GM23338 (cell line): ENCODE measurements at regions not wholly inside any gene's neighbourhood (a gene's known extent, or its start where the extent isn't known, plus 50 kb on each side); places are given as distances from the start of the nearest gene placed in this dataset.

Experiments used
- ATAC-seq: fragments of 200-7000 bp; cut with Tn5 transposase; 3 replicates; pipeline ENCODE4 v1.9.1; 2020
- DNase-seq: peaks from one replicate; pipeline ENCODE4 v3.0.0-alpha.2; 2015; ENCODE audit warnings: low spot score
- H2AFZ ChIP-seq: fragments of 200-600 bp; sonication (generic); 2 replicates; pipeline ENCODE4 v1.8.0; 2016; ENCODE audit warnings: antibody characterized with exemption, mild to moderate bottlenecking, moderate library complexity
- H3F3A ChIP-seq: fragments of 200-600 bp; sonication (generic); replicated peaks from 2 replicates; pipeline ENCODE4 v1.8.0; 2017; ENCODE audit warnings: antibody characterized with exemption, mixed run types, low read depth
- H3K27ac ChIP-seq: fragments of 200-600 bp; sonication (generic); 2 replicates; pipeline ENCODE4 v1.6.1; 2016; ENCODE audit warnings: low read depth
- H3K27me3 ChIP-seq: fragments of 200-600 bp; sonication (generic); 2 replicates; pipeline ENCODE4 v1.8.0; 2016; ENCODE audit warnings: mild to moderate bottlenecking, mixed run types, moderate library complexity; ENCODE audit not compliant: insufficient read depth
- H3K36me3 ChIP-seq: fragments of 200-600 bp; sonication (generic); 2 replicates; pipeline ENCODE4 v1.8.0; 2016; ENCODE audit warnings: mild to moderate bottlenecking; ENCODE audit not compliant: insufficient read depth
- H3K4me1 ChIP-seq: fragments of 200-600 bp; sonication (generic); 2 replicates; pipeline ENCODE4 v1.8.0; 2016; ENCODE audit warnings: mild to moderate bottlenecking, moderate library complexity; ENCODE audit not compliant: insufficient read depth
- H3K4me2 ChIP-seq: fragments of 200-600 bp; sonication (generic); 2 replicates; pipeline ENCODE4 v1.7.1; 2017; ENCODE audit warnings: mixed run types
- H3K4me3 ChIP-seq: fragments of 200-600 bp; sonication (generic); 2 replicates; pipeline ENCODE4 v1.6.1; 2016; ENCODE audit warnings: mixed run types
- H3K79me2 ChIP-seq: fragments of 200-600 bp; sonication (generic); replicated peaks from 2 replicates; pipeline ENCODE4 v1.8.0; 2017; ENCODE audit warnings: mild to moderate bottlenecking; ENCODE audit not compliant: insufficient read depth
- H3K9me2 ChIP-seq: fragments of 200-600 bp; sonication (generic); 2 replicates; pipeline ENCODE4 v1.8.0; 2017; ENCODE audit not compliant: insufficient read depth
- H4K20me1 ChIP-seq: fragments of 200-600 bp; sonication (generic); replicated peaks from 2 replicates; pipeline ENCODE4 v1.8.0; 2017; ENCODE audit warnings: mild to moderate bottlenecking; ENCODE audit not compliant: insufficient read depth
- H3K27ac Mint-ChIP-seq: 2 replicates; pipeline ENCODE4 v1.8.0; 2020; ENCODE audit warnings: inconsistent platforms, mild to moderate bottlenecking, moderate library complexity, mixed read lengths
- H3K27me3 Mint-ChIP-seq: 3 replicates; pipeline ENCODE4 v1.8.0; 2022; ENCODE audit warnings: low read depth, mild to moderate bottlenecking, moderate library complexity, mixed read lengths, inconsistent platforms; ENCODE audit not compliant: insufficient read depth, poor library complexity
- H3K36me3 Mint-ChIP-seq: 3 replicates; pipeline ENCODE4 v1.8.0; 2021; ENCODE audit warnings: low read depth, mild to moderate bottlenecking, inconsistent platforms, moderate library complexity, mixed read lengths
- H3K4me1 Mint-ChIP-seq: 3 replicates; pipeline ENCODE4 v1.8.0; 2020; ENCODE audit warnings: mild to moderate bottlenecking, inconsistent platforms, mixed read lengths
- H3K4me3 Mint-ChIP-seq: 3 replicates; pipeline ENCODE4 v1.8.0; 2021; ENCODE audit warnings: moderate library complexity, mild to moderate bottlenecking, inconsistent platforms, mixed read lengths
- H3K9me3 Mint-ChIP-seq: 3 replicates; pipeline ENCODE4 v1.8.0; 2020; ENCODE audit warnings: moderate library complexity, mild to moderate bottlenecking, inconsistent platforms, mixed read lengths
- CREB1 ChIP-seq: fragments of 250-450 bp; sonication (Bioruptor Pico); IDR thresholded peaks from 2 replicates; pipeline ENCODE4 v1.5.0; 2020; ENCODE audit warnings: low read depth, mild to moderate bottlenecking, moderate library complexity
- ETS1 ChIP-seq: IDR thresholded peaks from 2 replicates; pipeline ENCODE4 v1.6.1; 2016; ENCODE audit warnings: antibody characterized with exemption
- EZH2 ChIP-seq: fragments of 200-600 bp; sonication (generic); IDR thresholded peaks from one replicate; pipeline ENCODE4 v1.8.0; 2017; ENCODE audit warnings: antibody characterized with exemption, mild to moderate bottlenecking, low read depth; ENCODE audit not compliant: unreplicated experiment
- EZH2phosphoT487 ChIP-seq: fragments of 200-600 bp; sonication (generic); IDR thresholded peaks from one replicate; pipeline ENCODE4 v1.8.1; 2018; ENCODE audit warnings: antibody characterized with exemption; ENCODE audit not compliant: unreplicated experiment
- JUNB ChIP-seq: IDR thresholded peaks from one replicate; pipeline ENCODE4 v1.6.1; 2016; ENCODE audit warnings: antibody characterized with exemption; ENCODE audit not compliant: unreplicated experiment
- NANOG ChIP-seq: IDR thresholded peaks from 2 replicates; pipeline ENCODE4 v1.6.1; 2016; ENCODE audit warnings: antibody characterized with exemption, borderline replicate concordance
- POLR2AphosphoS5 ChIP-seq: IDR thresholded peaks from 2 replicates; pipeline ENCODE4 v1.6.1; 2016; ENCODE audit warnings: antibody characterized with exemption, low read depth
- STAT1 ChIP-seq: IDR thresholded peaks from one replicate; pipeline ENCODE4 v1.6.1; 2016; ENCODE audit warnings: antibody characterized with exemption; ENCODE audit not compliant: unreplicated experiment
- ZNF114 ChIP-seq: fragments of 250-450 bp; sonication (Bioruptor Pico); IDR thresholded peaks from 2 replicates; pipeline ENCODE4 v1.5.0; 2020; ENCODE audit warnings: mild to moderate bottlenecking, moderate library complexity
- ZNF331 ChIP-seq: fragments of 250-450 bp; sonication (Bioruptor Pico); IDR thresholded peaks from 2 replicates; pipeline ENCODE4 v1.5.0; 2020; ENCODE audit warnings: low read depth, mild to moderate bottlenecking, moderate library complexity
- TF ChIP-seq, protein P1 (sequence below): IDR thresholded peaks from one replicate; pipeline ENCODE4 v1.6.1; 2018; ENCODE audit warnings: antibody characterized with exemption; ENCODE audit not compliant: unreplicated experiment
- TF ChIP-seq, protein P2 (sequence below), 2 experiments: fragments of 200-600 bp in 1 of 2; sonication (generic) in 1 of 2; conservative IDR thresholded peaks; 2 replicates each; pipeline versions ENCODE4 v1.5.1 to v1.6.1; 2016 to 2017; ENCODE audit warnings: antibody characterized with exemption in 2 of 2, low read depth in 2 of 2, mild to moderate bottlenecking in 2 of 2, moderate library complexity in 1 of 2
- TF ChIP-seq, protein P3 (sequence below): fragments of 250-450 bp; sonication (Bioruptor Pico); IDR thresholded peaks from 2 replicates; pipeline ENCODE4 v1.5.0; 2020; ENCODE audit warnings: mild to moderate bottlenecking, moderate library complexity

DNA sequence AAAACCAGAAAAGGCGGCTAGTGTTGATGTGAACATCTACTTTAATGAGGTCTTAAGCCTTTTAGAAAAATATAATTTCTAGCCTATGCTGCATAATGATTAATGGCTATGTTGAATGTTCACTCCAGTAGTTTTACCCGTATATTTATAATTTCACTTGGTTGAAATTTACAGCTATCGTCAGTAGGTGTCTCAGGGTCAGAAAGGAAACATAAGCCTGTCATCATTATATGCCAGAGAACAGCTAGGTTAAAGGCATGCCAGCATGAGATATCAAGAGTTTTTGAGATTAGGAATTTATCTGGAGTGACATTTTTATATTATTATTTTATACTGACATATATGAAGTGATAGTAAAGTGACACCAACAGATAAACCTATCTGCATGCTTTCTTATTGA, 904.1 kb downstream of the OTOL1 start:
- no peaks in the 10 kb centered on the region for H3K27me3 Mint-ChIP-seq
- ATAC-seq: no peak

More for the DNA sequence above, 904.1 kb downstream of the OTOL1 start:
- Histone ChIP-seq H3K27ac (no peak overlapping the region), H3K36me3 (no peaks in the 10 kb centered on the region), H3K4me1 (no peaks in the 10 kb centered on the region), H3F3A (no peaks in the 10 kb centered on the region), H3K4me3 (no peak overlapping the region), H2AFZ (no peak overlapping the region; the same call in 1 of the 2 replicates), H3K4me2 (no peak overlapping the region), H3K27me3 (no peaks in the 10 kb centered on the region), H3K9me2 (peaks cover 19% of the 10 kb centered on the region; the same call in 1 of the 2 replicates), H4K20me1 (no peaks in the 10 kb centered on the region), H3K79me2 (no peaks in the 10 kb centered on the region)
- Mint-ChIP-seq H3K4me1 (no peaks in the 10 kb centered on the region), H3K36me3 (no peaks in the 10 kb centered on the region; the same call in 2 of the 3 replicates), H3K27ac (no peak overlapping the region), H3K9me3 (no peaks in the 10 kb centered on the region; the same call in 2 of the 3 replicates), H3K4me3 (no peak overlapping the region)
- no peak for DNase-seq
- TF ChIP-seq JUNB: no peak
- no peak for TF ChIP-seq STAT1
- no peak for TF ChIP-seq ETS1
- TF ChIP-seq CREB1 (CRISPR knock-in tag): no peak
- TF ChIP-seq, protein P1, sequence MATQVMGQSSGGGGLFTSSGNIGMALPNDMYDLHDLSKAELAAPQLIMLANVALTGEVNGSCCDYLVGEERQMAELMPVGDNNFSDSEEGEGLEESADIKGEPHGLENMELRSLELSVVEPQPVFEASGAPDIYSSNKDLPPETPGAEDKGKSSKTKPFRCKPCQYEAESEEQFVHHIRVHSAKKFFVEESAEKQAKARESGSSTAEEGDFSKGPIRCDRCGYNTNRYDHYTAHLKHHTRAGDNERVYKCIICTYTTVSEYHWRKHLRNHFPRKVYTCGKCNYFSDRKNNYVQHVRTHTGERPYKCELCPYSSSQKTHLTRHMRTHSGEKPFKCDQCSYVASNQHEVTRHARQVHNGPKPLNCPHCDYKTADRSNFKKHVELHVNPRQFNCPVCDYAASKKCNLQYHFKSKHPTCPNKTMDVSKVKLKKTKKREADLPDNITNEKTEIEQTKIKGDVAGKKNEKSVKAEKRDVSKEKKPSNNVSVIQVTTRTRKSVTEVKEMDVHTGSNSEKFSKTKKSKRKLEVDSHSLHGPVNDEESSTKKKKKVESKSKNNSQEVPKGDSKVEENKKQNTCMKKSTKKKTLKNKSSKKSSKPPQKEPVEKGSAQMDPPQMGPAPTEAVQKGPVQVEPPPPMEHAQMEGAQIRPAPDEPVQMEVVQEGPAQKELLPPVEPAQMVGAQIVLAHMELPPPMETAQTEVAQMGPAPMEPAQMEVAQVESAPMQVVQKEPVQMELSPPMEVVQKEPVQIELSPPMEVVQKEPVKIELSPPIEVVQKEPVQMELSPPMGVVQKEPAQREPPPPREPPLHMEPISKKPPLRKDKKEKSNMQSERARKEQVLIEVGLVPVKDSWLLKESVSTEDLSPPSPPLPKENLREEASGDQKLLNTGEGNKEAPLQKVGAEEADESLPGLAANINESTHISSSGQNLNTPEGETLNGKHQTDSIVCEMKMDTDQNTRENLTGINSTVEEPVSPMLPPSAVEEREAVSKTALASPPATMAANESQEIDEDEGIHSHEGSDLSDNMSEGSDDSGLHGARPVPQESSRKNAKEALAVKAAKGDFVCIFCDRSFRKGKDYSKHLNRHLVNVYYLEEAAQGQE: no peak
- no peak for TF ChIP-seq ZNF114 (CRISPR knock-in tag)
- no peak for TF ChIP-seq ZNF331
- TF ChIP-seq EZH2: no peak
- TF ChIP-seq EZH2phosphoT487: no peak
- TF ChIP-seq, protein P2, sequence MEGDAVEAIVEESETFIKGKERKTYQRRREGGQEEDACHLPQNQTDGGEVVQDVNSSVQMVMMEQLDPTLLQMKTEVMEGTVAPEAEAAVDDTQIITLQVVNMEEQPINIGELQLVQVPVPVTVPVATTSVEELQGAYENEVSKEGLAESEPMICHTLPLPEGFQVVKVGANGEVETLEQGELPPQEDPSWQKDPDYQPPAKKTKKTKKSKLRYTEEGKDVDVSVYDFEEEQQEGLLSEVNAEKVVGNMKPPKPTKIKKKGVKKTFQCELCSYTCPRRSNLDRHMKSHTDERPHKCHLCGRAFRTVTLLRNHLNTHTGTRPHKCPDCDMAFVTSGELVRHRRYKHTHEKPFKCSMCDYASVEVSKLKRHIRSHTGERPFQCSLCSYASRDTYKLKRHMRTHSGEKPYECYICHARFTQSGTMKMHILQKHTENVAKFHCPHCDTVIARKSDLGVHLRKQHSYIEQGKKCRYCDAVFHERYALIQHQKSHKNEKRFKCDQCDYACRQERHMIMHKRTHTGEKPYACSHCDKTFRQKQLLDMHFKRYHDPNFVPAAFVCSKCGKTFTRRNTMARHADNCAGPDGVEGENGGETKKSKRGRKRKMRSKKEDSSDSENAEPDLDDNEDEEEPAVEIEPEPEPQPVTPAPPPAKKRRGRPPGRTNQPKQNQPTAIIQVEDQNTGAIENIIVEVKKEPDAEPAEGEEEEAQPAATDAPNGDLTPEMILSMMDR (conservative IDR thresholded peaks at IDR 0.05; ENCODE audit: low read depth in 2 of 2): no peak; a peak in 1 of 4 replicates
- no peak for TF ChIP-seq POLR2AphosphoS5
- no peak for TF ChIP-seq NANOG
- TF ChIP-seq, protein P3, sequence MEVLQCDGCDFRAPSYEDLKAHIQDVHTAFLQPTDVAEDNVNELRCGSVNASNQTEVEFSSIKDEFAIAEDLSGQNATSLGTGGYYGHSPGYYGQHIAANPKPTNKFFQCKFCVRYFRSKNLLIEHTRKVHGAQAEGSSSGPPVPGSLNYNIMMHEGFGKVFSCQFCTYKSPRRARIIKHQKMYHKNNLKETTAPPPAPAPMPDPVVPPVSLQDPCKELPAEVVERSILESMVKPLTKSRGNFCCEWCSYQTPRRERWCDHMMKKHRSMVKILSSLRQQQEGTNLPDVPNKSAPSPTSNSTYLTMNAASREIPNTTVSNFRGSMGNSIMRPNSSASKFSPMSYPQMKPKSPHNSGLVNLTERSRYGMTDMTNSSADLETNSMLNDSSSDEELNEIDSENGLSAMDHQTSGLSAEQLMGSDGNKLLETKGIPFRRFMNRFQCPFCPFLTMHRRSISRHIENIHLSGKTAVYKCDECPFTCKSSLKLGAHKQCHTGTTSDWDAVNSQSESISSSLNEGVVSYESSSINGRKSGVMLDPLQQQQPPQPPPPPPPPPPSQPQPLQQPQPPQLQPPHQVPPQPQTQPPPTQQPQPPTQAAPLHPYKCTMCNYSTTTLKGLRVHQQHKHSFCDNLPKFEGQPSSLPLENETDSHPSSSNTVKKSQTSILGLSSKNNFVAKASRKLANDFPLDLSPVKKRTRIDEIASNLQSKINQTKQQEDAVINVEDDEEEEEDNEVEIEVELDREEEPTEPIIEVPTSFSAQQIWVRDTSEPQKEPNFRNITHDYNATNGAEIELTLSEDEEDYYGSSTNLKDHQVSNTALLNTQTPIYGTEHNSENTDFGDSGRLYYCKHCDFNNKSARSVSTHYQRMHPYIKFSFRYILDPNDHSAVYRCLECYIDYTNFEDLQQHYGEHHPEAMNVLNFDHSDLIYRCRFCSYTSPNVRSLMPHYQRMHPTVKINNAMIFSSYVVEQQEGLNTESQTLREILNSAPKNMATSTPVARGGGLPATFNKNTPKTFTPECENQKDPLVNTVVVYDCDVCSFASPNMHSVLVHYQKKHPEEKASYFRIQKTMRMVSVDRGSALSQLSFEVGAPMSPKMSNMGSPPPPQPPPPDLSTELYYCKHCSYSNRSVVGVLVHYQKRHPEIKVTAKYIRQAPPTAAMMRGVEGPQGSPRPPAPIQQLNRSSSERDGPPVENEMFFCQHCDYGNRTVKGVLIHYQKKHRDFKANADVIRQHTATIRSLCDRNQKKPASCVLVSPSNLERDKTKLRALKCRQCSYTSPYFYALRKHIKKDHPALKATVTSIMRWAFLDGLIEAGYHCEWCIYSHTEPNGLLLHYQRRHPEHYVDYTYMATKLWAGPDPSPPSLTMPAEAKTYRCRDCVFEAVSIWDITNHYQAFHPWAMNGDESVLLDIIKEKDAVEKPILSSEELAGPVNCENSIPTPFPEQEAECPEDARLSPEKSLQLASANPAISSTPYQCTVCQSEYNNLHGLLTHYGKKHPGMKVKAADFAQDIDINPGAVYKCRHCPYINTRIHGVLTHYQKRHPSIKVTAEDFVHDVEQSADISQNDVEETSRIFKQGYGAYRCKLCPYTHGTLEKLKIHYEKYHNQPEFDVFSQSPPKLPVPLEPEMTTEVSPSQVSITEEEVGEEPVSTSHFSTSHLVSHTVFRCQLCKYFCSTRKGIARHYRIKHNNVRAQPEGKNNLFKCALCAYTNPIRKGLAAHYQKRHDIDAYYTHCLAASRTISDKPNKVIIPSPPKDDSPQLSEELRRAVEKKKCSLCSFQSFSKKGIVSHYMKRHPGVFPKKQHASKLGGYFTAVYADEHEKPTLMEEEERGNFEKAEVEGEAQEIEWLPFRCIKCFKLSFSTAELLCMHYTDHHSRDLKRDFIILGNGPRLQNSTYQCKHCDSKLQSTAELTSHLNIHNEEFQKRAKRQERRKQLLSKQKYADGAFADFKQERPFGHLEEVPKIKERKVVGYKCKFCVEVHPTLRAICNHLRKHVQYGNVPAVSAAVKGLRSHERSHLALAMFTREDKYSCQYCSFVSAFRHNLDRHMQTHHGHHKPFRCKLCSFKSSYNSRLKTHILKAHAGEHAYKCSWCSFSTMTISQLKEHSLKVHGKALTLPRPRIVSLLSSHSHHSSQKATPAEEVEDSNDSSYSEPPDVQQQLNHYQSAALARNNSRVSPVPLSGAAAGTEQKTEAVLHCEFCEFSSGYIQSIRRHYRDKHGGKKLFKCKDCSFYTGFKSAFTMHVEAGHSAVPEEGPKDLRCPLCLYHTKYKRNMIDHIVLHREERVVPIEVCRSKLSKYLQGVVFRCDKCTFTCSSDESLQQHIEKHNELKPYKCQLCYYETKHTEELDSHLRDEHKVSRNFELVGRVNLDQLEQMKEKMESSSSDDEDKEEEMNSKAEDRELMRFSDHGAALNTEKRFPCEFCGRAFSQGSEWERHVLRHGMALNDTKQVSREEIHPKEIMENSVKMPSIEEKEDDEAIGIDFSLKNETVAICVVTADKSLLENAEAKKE (CRISPR knock-in tag): no peak
